22Rv1 (cell line): ENCODE measurements at regions not wholly inside any gene's neighbourhood (a gene's known extent, or its start where the extent isn't known, plus 50 kb on each side); places are given as distances from the start of the nearest gene placed in this dataset.

Experiments
- CTCF ChIP-seq: fragments of 450-650 bp; IDR thresholded peaks from 2 replicates; pipeline ENCODE4 v1.5.1; 2017; ENCODE audit warnings: mild to moderate bottlenecking
- ZFX ChIP-seq: fragments of 450-650 bp; IDR thresholded peaks from 2 replicates; pipeline ENCODE4 v1.6.1; 2017; ENCODE audit warnings: antibody characterized with exemption, borderline replicate concordance

DNA sequence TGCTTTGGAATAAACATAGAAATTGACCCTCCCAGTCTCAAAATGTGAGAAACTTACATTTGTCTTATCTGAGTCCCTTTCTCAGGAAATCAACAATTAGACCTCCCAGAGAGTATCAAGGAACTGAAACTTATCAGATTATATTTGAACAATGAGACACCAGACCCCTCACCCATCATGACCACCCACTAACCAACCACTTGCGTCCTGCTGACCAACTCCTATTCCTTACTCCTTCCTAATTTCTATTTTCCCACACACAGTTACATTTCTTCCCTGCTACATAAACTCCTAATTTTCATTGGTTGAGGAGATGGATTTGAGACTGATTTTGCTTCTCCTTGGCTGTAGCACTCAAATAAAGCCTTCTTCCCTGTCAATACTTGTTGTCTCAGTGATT is 97.9 kb downstream of the TPBG start:
- no peak for TF ChIP-seq CTCF
- no peak for TF ChIP-seq ZFX
